ENCODE measurements at regions not wholly inside any gene's neighbourhood (a gene's known extent, or its start where the extent isn't known, plus 50 kb on each side); places are given as distances from the start of the nearest gene placed in this dataset.

DNA sequence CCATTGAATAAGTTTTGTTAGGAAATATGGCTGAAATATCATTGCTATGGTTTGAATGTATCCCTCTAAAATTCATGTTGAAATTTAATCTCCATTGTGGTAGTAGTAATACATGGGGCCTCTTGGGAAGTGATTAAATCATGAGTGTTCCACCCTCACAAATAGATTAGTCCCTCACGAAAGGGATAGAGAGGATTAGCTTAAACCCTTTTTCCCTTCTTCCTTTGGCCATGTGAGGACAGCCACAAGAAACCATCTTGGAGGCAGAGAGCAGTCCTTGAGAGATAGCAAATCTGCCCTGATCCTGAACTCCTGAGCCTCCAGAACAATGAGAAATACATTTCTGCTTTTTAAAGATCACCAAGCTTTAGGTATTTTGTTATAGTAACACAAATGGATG is 274.2 kb downstream of the CDH19 start:
- TF ChIP-seq KDM1A (IDR thresholded peaks at IDR 0.05; ENCODE audit: borderline replicate concordance, low read length) (no peak), CTCF (IDR thresholded peaks at IDR 0.05; ENCODE audit: control extremely low read depth in 1 of 3, insufficient read depth in 1 of 3, low read depth in 1 of 3, low read length in 3 of 3) (no peak), POLR2AphosphoS5 (IDR thresholded peaks at IDR 0.05; ENCODE audit: low read depth, low read length) (no peak), E2F6 (IDR thresholded peaks at IDR 0.05) (no peak), CEBPB (IDR thresholded peaks at IDR 0.05; ENCODE audit: low read depth, low read length) (no peak), POLR2A (IDR thresholded peaks at IDR 0.05; ENCODE audit: control extremely low read depth in 1 of 2, low read depth in 2 of 2, low read length in 2 of 2) (no peak), GTF2F1 (IDR thresholded peaks at IDR 0.05; ENCODE audit: borderline replicate concordance, low read depth, low read length) (no peak), ZNF274 (IDR thresholded peaks at IDR 0.05; ENCODE audit: borderline replicate concordance, extremely low read depth, low read length) (no peak), EP300 (IDR thresholded peaks at IDR 0.05; ENCODE audit: borderline replicate concordance in 1 of 2, low read depth in 2 of 2, low read length in 2 of 2) (no peak), BACH1 (IDR thresholded peaks at IDR 0.05; ENCODE audit: low read length) (no peak), PHF8 (conservative IDR thresholded peaks at IDR 0.05; ENCODE audit: low read depth, low read length) (no peak)
- TF ChIP-seq, protein P1, sequence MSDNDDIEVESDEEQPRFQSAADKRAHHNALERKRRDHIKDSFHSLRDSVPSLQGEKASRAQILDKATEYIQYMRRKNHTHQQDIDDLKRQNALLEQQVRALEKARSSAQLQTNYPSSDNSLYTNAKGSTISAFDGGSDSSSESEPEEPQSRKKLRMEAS (IDR thresholded peaks at IDR 0.05) = no peak
